Activated CD4-positive, alpha-beta T cell treated with anti-CD3 and anti-CD28 coated beads, Interleukin-2, Interleukin-6, amounts not matched to agents 100 ng/mL and 50 ng/mL, durations not matched to agents 16 hours and 8 hours (primary cell): ENCODE measurements at regions not wholly inside any gene's neighbourhood (a gene's known extent, or its start where the extent isn't known, plus 50 kb on each side); places are given as distances from the start of the nearest gene placed in this dataset.

ENCODE experiments used
- DNase-seq: peaks from one replicate; pipeline ENCODE4 v3.0.0-alpha.2; 2020

DNA sequence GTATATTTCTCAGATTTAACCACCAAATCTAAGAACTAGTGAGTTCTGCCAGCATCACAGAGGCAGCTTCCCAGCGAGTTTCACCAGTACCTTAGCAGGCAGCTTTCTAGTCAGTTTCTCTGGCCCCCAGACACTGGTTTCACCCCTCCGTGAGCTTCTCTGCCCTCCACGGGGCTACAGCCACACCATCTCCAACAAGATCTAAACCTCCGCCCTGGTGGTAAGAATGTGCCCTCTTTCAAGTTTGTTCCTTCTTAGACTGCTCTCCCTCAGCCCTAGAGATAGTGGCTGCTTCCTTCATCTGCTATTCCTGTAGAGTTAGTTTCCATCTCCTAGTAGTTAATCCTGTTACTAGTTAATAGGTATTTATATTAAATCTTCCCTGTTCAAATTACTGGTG, 60.5 kb upstream of the TAB3 start:
- no peak for DNase-seq

DNA sequence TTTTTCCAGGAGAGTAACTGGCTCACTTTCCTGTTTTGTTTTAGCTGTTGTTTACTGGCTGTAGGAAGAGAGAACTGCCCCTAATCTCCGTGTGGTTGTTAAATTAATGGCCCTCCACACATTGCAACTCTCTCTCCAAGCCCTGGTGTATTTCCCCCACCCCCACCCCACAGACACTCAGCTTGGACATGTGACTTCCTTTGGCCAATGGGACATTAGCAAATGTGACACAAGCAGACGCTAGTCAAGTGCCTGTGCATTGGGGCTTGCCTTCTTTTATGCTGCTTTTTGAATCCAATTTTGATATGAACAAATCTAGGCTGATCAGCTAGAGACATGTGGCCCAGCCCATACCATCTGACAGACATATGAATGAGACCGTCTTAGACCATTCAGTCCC, 59.6 kb upstream of the TAB3 start:
- no peak for DNase-seq

DNA sequence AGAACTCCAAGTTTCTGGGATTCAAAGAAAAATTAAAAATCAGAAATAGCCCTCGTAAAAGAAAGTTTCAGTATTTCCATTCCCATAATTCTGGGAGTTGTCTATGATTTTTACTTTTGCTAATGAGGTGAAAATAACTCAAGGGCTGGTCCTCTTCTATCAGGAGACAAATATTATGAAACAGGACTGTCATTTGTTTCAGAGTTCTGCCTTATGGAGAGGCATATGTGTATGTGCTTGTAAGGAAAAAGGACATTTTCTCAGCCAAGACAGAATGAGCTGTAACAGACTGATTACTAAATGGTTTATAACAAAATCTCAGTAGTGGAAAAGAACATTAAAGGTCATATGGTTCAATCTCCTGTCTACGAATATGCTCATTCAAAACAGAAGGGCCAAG, 59.0 kb upstream of the TAB3 start:
- DNase-seq = no peak

DNA sequence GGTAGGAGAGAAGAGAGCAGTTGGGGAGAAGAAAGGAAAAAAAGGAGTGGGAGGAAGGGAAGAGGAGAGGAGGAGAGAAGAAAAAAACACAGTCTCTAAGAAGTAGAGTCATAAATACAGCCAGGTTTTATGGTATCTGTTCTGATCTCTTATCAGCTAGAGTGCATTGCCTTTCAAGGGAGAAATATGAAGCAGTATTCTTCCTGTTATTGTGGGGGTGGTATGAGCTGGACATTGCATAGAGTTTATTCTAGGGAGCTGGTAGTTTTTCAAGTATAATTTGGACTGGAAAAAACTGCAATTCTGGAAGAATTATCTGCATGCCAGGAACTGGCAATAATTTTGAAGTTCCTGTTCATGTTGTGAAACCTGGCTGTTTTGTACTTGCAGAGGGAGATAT, 54.9 kb upstream of the TAB3 start:
- no peak for DNase-seq

DNA sequence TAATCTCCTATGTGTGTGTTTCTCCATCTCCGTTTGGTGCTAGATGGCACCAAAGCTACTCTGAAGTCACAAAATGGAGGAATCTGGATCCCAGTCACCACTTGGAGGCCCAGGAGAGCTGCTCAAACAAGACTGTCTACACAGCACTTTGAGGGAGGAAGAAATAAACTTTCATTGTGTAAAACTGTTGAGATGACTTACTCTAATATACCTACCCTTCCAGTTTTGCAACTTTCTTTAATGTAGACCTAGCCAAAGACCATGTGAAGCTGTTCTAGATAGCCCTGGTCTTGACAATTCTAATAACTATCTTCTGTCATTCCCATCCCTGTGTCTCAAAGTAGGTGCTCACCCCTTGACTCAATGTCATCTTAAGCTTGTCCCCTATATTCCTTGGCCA, 52.8 kb upstream of the TAB3 start:
- no peak for DNase-seq

GRCh38 chrX:30939928-30940327, 50.9 kb upstream of the TAB3 start:
- DNase-seq = no peak
